ENCODE measurements at regions not wholly inside any gene's neighbourhood (a gene's known extent, or its start where the extent isn't known, plus 50 kb on each side); places are given as distances from the start of the nearest gene placed in this dataset.

DNA sequence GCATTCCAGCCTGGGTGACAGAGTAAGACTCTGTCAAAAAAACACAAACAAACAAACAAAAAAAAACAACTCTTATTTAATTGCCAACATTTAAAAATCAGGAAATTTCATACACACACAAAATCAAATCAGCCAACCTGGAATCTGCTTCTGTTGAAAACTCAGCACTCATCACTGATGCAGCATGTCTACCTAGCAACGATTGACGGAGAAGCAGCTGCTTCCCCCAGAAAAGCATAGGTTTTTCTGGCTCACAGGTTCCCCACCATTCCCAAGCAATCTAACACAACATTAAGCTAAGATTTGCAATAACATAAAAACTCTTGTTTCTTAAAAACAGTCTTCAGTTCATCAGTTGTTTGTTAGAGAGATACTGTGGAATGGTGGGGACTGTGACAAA lies 143.6 kb downstream of the DHX15 start:
- H3K27ac ChIP-seq: no peak overlapping the region
- TF ChIP-seq, protein P1, sequence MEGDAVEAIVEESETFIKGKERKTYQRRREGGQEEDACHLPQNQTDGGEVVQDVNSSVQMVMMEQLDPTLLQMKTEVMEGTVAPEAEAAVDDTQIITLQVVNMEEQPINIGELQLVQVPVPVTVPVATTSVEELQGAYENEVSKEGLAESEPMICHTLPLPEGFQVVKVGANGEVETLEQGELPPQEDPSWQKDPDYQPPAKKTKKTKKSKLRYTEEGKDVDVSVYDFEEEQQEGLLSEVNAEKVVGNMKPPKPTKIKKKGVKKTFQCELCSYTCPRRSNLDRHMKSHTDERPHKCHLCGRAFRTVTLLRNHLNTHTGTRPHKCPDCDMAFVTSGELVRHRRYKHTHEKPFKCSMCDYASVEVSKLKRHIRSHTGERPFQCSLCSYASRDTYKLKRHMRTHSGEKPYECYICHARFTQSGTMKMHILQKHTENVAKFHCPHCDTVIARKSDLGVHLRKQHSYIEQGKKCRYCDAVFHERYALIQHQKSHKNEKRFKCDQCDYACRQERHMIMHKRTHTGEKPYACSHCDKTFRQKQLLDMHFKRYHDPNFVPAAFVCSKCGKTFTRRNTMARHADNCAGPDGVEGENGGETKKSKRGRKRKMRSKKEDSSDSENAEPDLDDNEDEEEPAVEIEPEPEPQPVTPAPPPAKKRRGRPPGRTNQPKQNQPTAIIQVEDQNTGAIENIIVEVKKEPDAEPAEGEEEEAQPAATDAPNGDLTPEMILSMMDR (conservative IDR thresholded peaks at IDR 0.05): no peak
- TF ChIP-seq ZFX (IDR thresholded peaks at IDR 0.05): no peak

DNA sequence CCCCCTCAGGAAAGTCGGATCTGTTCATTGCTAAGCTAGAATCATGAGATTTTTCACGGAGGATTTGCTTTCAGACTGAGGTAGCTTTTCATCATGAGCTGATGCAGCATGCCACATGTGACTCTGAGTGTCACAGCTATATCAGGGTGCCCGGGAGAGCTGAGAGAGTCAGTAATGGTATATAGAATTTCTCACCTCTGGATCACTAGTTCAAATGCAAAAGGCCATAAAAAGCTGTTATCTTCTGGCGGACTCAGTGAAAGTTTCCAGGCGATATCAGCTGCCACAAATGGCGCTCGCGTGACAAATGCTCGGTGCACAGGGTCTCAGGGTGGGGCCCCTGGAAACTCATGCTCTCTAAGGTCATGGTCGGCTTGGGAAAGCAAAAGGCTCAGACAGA lies 150.1 kb downstream of the DHX15 start:
- TF ChIP-seq, protein P1 (conservative IDR thresholded peaks at IDR 0.05): no peak
- no peak overlapping the region for H3K27ac ChIP-seq

DNA sequence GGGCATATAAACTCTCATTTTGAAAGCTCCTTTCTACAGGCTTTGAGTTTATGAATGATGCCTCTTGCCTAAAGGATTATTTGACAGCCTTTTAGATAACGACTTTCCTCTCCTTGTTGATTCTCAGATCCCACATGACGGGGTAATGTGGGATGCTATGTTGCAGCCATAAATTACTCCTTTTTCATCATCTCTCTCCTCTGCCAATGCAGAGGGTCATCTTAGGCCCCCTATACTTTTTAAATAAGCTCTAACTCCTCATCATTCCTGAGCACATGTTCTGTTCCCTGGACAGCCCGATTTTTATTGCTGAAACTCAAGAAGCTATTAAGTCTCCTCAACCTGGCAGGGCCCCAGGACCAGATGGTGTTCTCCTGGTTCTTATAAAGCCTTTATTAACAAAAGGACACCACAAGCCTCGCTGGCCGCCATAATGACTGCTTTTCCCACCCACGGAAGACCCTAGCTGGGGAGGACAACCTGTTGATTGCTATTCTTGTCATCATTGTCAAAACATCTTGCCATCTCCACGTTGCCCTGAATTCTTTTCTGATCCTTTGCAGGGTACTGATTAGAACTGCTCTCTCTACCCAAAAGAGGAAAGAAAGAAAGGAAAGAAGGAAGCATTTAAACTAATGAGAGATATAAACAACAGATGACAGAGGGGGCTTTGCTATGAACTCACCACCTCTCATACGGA lies 150.7 kb downstream of the DHX15 start:
- TF ChIP-seq, protein P1 (conservative IDR thresholded peaks at IDR 0.05): no peak
- TF ChIP-seq ZFX (IDR thresholded peaks at IDR 0.05): no peak
- H3K27ac ChIP-seq: no peak overlapping the region

DNA sequence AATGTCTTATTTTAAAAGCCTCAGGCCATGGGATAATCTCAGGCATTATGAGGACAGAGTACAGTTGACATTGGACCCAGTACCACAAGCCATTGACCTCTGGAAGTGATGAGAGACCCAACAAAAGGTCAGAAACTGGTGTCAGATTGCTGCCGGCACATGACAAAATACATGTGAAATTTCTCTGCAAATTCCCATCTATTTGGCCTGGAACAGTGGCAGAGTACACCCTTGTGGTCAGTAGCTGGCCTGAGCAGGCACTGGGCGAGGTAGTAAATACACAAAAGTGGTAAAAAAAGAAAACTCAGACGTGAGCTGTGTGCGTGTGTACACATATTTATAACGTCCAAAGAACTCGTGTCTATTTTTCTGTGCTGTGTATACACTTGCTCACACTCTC lies 155.5 kb downstream of the DHX15 start:
- no peak overlapping the region for H3K27ac ChIP-seq
- TF ChIP-seq ZFX (IDR thresholded peaks at IDR 0.05): no peak
- TF ChIP-seq, protein P1 (conservative IDR thresholded peaks at IDR 0.05): 0 out of 2 replicates have a peak, but pooled peaks have one; percentile 10

DNA sequence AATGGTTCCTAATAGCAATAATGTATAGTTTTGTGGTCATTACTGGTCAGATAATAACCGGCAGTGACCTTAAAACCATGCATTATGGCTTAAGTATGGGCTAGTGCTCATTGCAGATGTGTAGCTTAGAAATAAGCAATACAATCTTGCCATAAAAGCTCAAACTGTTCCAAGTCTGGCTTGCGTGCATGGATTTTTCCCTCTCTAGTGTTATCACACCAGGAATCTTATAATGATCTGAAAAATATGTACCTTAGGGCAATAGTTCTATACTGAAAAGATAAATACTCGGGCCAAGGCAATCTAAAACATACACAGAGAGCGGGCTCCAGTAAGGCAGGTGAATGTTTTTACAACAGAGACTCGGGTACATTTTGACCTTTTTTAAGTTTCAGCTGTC lies 157.8 kb downstream of the DHX15 start:
- no peak for TF ChIP-seq ZFX (IDR thresholded peaks at IDR 0.05)
- TF ChIP-seq, protein P1 (conservative IDR thresholded peaks at IDR 0.05): no peak
- no peak overlapping the region for H3K27ac ChIP-seq

DNA sequence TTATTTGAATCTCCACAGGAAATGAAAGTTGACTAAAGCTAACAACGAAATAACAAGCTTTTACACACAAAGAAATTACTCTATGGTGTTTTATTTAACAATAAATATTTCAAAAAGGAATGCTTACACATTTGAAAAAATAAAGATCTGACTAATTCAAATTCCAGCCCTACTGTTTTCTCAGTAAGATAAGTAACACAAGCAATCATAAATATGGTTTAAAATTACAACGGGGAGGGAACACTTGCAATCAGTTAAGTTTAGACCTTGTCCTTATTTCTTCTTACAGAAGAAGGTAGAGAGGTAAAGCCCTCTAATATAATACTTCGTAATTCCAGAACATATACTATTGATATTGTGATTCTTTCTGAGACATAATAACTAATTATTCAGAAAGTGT lies 158.5 kb downstream of the DHX15 start:
- H3K27ac ChIP-seq: no peak overlapping the region
- TF ChIP-seq, protein P1 (conservative IDR thresholded peaks at IDR 0.05): no peak
- TF ChIP-seq ZFX (IDR thresholded peaks at IDR 0.05): no peak

DNA sequence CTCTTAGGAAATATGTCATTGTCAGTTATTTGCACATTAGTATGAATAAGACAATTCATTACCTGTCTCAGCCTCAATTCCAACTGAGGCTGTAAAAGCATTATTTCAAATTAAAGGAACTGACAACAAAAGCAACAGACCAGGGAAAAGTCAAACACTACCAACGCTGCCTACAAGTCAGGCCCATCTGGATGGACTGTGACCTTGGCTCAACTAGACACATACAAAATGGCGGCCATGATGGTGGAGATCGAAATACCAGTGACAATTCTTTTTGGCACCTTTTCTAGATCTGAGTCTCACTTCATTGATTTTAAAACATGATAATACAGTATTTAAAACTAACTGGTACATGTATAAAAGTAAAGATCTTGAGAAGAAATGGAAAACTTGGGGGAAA lies 160.7 kb downstream of the DHX15 start:
- no peak for TF ChIP-seq ZFX (IDR thresholded peaks at IDR 0.05)
- TF ChIP-seq, protein P1 (conservative IDR thresholded peaks at IDR 0.05): no peak
- no peak overlapping the region for H3K27ac ChIP-seq
